Endothelial cell of umbilical vein (primary cell): ENCODE measurements at regions not wholly inside any gene's neighbourhood (a gene's known extent, or its start where the extent isn't known, plus 50 kb on each side); places are given as distances from the start of the nearest gene placed in this dataset.

Source experiments
- BruUV-seq: library from RNA; stranded (reverse); fragments of 400-500 nt; replicated peaks from 2 replicates; lab custom pipeline; 2021; lab: Mats Ljungman, UMichigan
- CTCF ChIA-PET: fragments of 300-600, 350-600 bp; sonication (Branson Sonifier 250); formaldehyde crosslinking; loops from one replicate; lab custom pipeline; 2021; ENCODE audit warnings: antibody characterized with exemption, inconsistent platforms; lab: Charles Lee
- POLR2A ChIA-PET: fragments of 300-600, 350-600 bp; sonication (Branson Sonifier 250); formaldehyde crosslinking; loops from one replicate; lab custom pipeline; 2021; ENCODE audit warnings: antibody characterized with exemption, inconsistent platforms; lab: Charles Lee
- DNase-seq: peaks from one replicate; pipeline ENCODE4 v3.0.0-alpha.2; 2011; ENCODE audit warnings: low read depth, low spot score
- FAIRE-seq: peaks from 2 replicates; lab custom pipeline; 2011; peaks lifted over from hg19 to GRCh38; lab: Jason Lieb, UNC
- H2AFZ ChIP-seq: 2 replicates; pipeline ENCODE4 v1.6.0; 2012; ENCODE audit warnings: low read depth, low read length, control low read depth, inconsistent platforms
- H3K27ac ChIP-seq: 2 replicates; pipeline ENCODE4 v1.5.1; 2011; ENCODE audit warnings: low read depth, mild to moderate bottlenecking, control low read depth, low read length, moderate library complexity; ENCODE audit not compliant: insufficient read depth
- H3K27me3 ChIP-seq, 2 experiments: 2 replicates each; pipeline versions ENCODE4 v1.6.0 to v1.6.1; 2011; ENCODE audit warnings: low read length in 2 of 2, mixed read lengths in 1 of 2; ENCODE audit not compliant: control insufficient read depth in 2 of 2, insufficient read depth in 2 of 2
- H3K36me3 ChIP-seq, 2 experiments: 2 replicates in 1 of 2; 3 replicates in 1 of 2; pipeline ENCODE4 v1.5.1; 2011; ENCODE audit warnings: low read length in 2 of 2, mild to moderate bottlenecking in 1 of 2, moderate library complexity in 1 of 2; ENCODE audit not compliant: control insufficient read depth in 2 of 2, insufficient read depth in 2 of 2; ENCODE audit errors: extremely low read depth in 1 of 2
- H3K4me1 ChIP-seq: 3 replicates; pipeline ENCODE4 v1.5.1; 2011; ENCODE audit warnings: mild to moderate bottlenecking, low read length; ENCODE audit not compliant: control insufficient read depth, insufficient read depth; ENCODE audit errors: extremely low read depth
- H3K4me2 ChIP-seq: 2 replicates; pipeline ENCODE4 v1.6.1; 2011; ENCODE audit warnings: low read length, control low read depth, mixed read lengths; ENCODE audit not compliant: insufficient read depth
- H3K4me3 ChIP-seq, 3 experiments: fragments of 200-600 bp in 1 of 3; sonication (generic), shearing (Covaris generic) in 1 of 3; replicated peaks in 1 of 3; 2 replicates each; pipeline ENCODE4 v1.5.1; 2011 to 2016; ENCODE audit warnings: control low read depth in 3 of 3, low read length in 3 of 3, mild to moderate bottlenecking in 2 of 3, inconsistent platforms in 1 of 3, low read depth in 1 of 3, moderate library complexity in 1 of 3; ENCODE audit not compliant: insufficient read depth in 1 of 3
- H3K79me2 ChIP-seq: 2 replicates; pipeline ENCODE4 v1.6.0; 2012; ENCODE audit warnings: low read length, inconsistent platforms; ENCODE audit not compliant: control insufficient read depth, insufficient read depth
- H3K9ac ChIP-seq: replicated peaks from 2 replicates; pipeline ENCODE3; 2011; ENCODE audit warnings: low read length, control low read depth; ENCODE audit not compliant: insufficient read depth; ENCODE audit errors: extremely low read depth
- H3K9me1 ChIP-seq: replicated peaks from 3 replicates; pipeline ENCODE4 v1.6.0; 2011; ENCODE audit warnings: mild to moderate bottlenecking, low read length; ENCODE audit not compliant: control insufficient read depth, insufficient read depth; ENCODE audit errors: extremely low read depth
- H3K9me3 ChIP-seq: replicated peaks from 2 replicates; pipeline ENCODE4 v1.5.1; 2012; ENCODE audit warnings: low read length, inconsistent platforms; ENCODE audit not compliant: control insufficient read depth, insufficient read depth
- H4K20me1 ChIP-seq: replicated peaks from 2 replicates; pipeline ENCODE3; 2011; ENCODE audit warnings: mild to moderate bottlenecking, low read length; ENCODE audit not compliant: control insufficient read depth, insufficient read depth; ENCODE audit errors: extremely low read depth
- EZH2 ChIP-seq: IDR thresholded peaks from 2 replicates; pipeline ENCODE4 v1.6.1; 2012; ENCODE audit warnings: borderline replicate concordance, low read depth, mild to moderate bottlenecking, moderate library complexity, low read length, inconsistent platforms; ENCODE audit not compliant: severe bottlenecking
- FOS ChIP-seq: IDR thresholded peaks from 2 replicates; pipeline ENCODE4 v1.6.1; 2011; ENCODE audit warnings: mild to moderate bottlenecking, low read length, moderate library complexity, borderline replicate concordance; ENCODE audit not compliant: insufficient read depth
- GATA2 ChIP-seq: IDR thresholded peaks from 2 replicates; pipeline ENCODE4 v1.7.0; 2011; ENCODE audit warnings: low read depth, mild to moderate bottlenecking, moderate library complexity, mixed read lengths, low read length; ENCODE audit not compliant: insufficient read length, insufficient read depth
- JUN ChIP-seq: IDR thresholded peaks from 2 replicates; pipeline ENCODE4 v1.6.1; 2011; ENCODE audit warnings: borderline replicate concordance, low read depth; ENCODE audit not compliant: insufficient read length, insufficient read depth
- MYC ChIP-seq: IDR thresholded peaks from one replicate; pipeline ENCODE4 v1.6.1; 2011; ENCODE audit warnings: mild to moderate bottlenecking, low read depth, low read length
- POLR2A ChIP-seq: IDR thresholded peaks from 2 replicates; pipeline ENCODE4 v1.6.1; 2012; ENCODE audit warnings: low read depth, mild to moderate bottlenecking, control low read depth, low read length
- POLR2AphosphoS5 ChIP-seq: IDR thresholded peaks from 2 replicates; pipeline ENCODE4 v1.6.1; 2012; ENCODE audit warnings: low read depth, mild to moderate bottlenecking, control low read depth, low read length, moderate library complexity; ENCODE audit not compliant: insufficient read depth
- dilution Hi-C: fragments of 300-500 bp; cut with MboI; formaldehyde crosslinking; loops from one replicate; pipeline ENCODE4 v1.15.0; 2019; ENCODE audit warnings: low sequenced_read_pairs; ENCODE audit not compliant: extremely low pct_ligation_motif_present
- intact Hi-C: fragments of 100-400 bp; cut with micrococcal nuclease; formaldehyde crosslinking; loops from one replicate; pipeline ENCODE4 v1.10.0; 2022
- TF ChIP-seq, protein P1 (sequence below), 2 donors: IDR thresholded peaks; 1 replicate in 1 of 2; 2 replicates in 1 of 2; pipeline ENCODE4 v1.5.1; 2011; ENCODE audit warnings: low read length in 2 of 2, mild to moderate bottlenecking in 2 of 2, moderate library complexity in 2 of 2, control low read depth in 1 of 2, inconsistent platforms in 1 of 2, low read depth in 1 of 2; ENCODE audit not compliant: insufficient read depth in 1 of 2; ENCODE audit errors: extremely low read depth in 1 of 2
- TF ChIP-seq, protein P2 (sequence below): IDR thresholded peaks from 2 replicates; pipeline ENCODE4 v1.6.1; 2011; ENCODE audit not compliant: insufficient read depth, insufficient read length

DNA sequence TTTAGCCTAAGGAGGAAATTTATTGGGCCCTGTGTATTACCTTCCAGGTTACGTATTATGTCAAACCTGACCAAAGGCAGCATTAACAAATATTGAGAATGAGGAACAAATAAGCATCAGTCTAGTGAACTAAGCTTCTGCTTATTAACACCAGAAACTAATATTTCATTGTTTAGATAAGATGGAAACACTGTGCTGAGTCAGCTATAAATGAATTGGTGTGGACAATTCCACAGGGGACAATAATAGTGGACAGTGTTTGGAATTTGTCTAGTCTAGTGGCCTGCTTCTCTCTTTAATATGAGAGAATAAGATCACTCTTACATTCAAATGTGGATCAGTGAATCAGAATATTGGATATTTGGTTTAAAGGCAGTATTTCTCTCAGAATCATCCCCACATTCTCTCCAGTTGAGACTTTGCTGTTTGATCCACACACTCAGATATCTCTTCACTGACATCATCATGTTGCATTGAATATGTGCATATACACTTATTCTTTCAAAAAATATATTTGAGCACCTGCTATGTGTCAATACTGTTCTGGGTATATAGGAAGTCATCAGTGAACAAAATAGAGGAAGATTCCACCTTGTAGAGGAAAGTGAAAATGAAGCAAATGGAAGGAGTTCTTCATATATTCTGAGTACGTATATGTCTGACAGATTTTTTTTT, 136.3 kb downstream of the DIO2 start:
- Histone ChIP-seq H3K27ac (no peak overlapping the region), H3K4me2 (no peak overlapping the region), H3K36me3 (no peaks in the 10 kb centered on the region), H3K27me3 (no peaks in the 10 kb centered on the region), H3K9me1 (no peaks in the 10 kb centered on the region), H4K20me1 (no peaks in the 10 kb centered on the region), H2AFZ (no peak overlapping the region), H3K4me1 (no peaks in the 10 kb centered on the region), H3K79me2 (no peaks in the 10 kb centered on the region), H3K9ac (no peak overlapping the region), H3K4me3 (no peak overlapping the region), H3K9me3 (no peaks in the 10 kb centered on the region)
- TF ChIP-seq POLR2AphosphoS5 (no peak), JUN (no peak), MYC (no peak), GATA2 (no peak), POLR2A (no peak), EZH2 (no peak), FOS (no peak)
- TF ChIP-seq, protein P1, sequence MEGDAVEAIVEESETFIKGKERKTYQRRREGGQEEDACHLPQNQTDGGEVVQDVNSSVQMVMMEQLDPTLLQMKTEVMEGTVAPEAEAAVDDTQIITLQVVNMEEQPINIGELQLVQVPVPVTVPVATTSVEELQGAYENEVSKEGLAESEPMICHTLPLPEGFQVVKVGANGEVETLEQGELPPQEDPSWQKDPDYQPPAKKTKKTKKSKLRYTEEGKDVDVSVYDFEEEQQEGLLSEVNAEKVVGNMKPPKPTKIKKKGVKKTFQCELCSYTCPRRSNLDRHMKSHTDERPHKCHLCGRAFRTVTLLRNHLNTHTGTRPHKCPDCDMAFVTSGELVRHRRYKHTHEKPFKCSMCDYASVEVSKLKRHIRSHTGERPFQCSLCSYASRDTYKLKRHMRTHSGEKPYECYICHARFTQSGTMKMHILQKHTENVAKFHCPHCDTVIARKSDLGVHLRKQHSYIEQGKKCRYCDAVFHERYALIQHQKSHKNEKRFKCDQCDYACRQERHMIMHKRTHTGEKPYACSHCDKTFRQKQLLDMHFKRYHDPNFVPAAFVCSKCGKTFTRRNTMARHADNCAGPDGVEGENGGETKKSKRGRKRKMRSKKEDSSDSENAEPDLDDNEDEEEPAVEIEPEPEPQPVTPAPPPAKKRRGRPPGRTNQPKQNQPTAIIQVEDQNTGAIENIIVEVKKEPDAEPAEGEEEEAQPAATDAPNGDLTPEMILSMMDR (IDR thresholded peaks at IDR 0.05; ENCODE audit: extremely low read depth in 1 of 2, insufficient read depth in 1 of 2, low read depth in 1 of 2, low read length in 2 of 2): no peak
- TF ChIP-seq, protein P2, sequence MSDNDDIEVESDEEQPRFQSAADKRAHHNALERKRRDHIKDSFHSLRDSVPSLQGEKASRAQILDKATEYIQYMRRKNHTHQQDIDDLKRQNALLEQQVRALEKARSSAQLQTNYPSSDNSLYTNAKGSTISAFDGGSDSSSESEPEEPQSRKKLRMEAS: no peak
- FAIRE-seq: no peak
- intact Hi-C loops: no loop called here
- CTCF ChIA-PET: no interaction called here
- no TSS peak for BruUV-seq
- dilution Hi-C loops: no loop called here
- DNase-seq: no peak
- POLR2A ChIA-PET: no interaction called here
